HTR-8/SVneo (cell line): ENCODE measurements at regions not wholly inside any gene's neighbourhood (a gene's known extent, or its start where the extent isn't known, plus 50 kb on each side); places are given as distances from the start of the nearest gene placed in this dataset.
A peak's percentile ranks its signal among the peaks of the same experiment; 100 is the strongest.
"Not testable (repeated sequence)": the region's sequence is repeated elsewhere in the genome, so short reads cannot be mapped to it uniquely, and the experiment has no call there.

Source experiments
- DNase-seq: peaks from one replicate; pipeline ENCODE4 v3.0.0; 2011; ENCODE audit warnings: low spot score, mixed read lengths; ENCODE audit not compliant: insufficient read length
- FAIRE-seq: peaks from 2 replicates; lab custom pipeline; 2011; peaks lifted over from hg19 to GRCh38; lab: Jason Lieb, UNC

DNA sequence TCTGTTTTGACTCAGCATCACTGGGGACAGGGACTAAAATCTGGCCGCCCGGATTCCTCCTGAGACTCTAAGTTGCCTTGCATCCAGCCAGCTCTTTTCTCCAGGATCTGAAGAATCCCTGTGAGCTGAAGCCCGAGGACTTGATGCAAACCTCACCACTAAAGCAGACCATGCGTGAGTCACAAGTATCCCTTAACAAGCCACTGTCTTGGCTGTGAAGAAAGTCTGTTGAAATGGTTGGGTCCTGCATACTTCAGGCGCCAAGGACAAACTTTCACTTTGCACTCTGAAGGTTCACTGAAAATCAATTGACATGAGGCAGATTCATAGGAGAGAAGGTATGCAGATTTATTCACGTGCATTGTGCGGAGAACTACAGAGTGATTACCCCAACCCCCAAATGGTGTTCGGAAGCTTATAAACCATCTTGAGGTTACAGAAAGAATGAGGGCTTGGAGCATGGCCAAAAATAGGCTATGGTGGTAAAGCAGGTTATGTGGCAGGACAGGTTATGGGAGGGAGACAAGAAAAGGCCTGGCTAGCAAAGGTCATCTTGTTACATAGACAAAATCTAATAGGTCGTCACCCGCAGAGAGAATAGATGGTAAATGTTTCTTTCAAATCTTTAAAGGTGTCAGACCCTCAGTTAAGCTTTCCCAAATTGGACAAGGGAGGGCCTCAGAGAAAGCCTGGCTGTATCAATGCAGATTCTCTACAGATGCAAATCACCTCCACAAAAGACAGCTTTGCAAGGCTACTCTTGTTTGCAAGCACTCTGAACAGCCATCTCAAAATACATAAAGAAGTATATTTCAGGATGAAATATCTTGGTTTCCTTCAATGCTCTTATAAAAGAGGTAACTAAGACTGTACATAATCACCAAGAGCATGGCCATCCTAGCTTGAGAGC lies 126.3 kb upstream of the PLAAT1 start:
- FAIRE-seq (no peak), DNase-seq (no peak)

DNA sequence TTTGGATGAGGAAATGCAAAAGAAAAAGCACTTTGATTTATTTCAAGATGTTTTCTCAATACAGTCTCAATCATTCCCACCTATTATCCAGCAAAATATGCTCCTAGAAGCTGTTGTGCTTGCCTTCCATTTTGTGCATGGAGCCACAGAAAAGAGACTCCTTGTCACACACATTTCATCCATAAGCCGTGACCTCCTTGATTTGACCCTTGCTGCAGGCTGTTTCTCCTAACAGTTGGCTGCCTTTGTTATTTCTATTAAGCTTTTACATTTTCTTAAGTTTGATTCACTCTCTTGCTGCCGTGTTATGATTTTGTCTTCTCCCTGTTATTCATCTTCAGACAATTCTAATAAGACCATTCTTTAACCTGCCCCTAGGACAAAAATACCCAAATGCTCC lies 124.2 kb upstream of the PLAAT1 start:
- FAIRE-seq (no peak), DNase-seq (no peak)

DNA sequence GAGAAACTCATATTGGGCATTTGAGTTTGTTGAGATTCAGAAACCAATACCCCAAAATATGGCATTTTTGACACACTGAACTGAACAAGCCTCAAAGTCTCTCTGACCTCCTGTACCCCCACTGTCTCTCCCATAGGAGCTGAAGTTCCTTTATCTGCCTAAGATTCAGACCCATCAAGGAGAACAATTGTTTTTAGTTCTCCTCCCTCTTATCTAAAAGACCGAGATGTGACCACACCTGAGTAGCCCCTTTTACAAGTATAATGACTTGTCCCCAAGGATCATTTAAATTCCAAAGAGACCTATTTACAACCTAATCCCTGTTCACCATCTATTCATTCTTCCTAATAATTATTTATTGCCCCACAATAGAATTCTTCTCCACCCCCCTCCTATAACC lies 122.1 kb upstream of the PLAAT1 start:
- no peak for DNase-seq
- no peak for FAIRE-seq

DNA sequence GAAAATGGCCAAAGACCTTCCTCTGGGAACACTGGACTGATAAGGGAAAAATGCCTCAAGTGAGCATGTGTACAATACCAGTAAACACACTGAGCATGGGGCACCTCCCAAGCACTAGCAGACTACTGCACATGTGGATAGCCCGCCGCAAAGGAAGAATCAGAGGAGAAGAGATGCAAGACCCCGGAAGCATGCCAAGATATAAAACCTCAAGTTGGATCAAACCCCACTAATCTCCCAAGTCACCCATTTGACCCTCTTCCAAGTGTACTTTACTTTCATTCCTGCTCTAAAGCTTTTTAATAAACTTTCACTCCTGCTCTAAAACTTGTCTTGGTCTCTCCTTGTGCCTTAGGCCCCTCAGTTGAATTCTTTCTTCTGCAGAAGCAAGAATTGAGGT lies 121.1 kb upstream of the PLAAT1 start:
- FAIRE-seq = no peak
- no peak for DNase-seq

DNA sequence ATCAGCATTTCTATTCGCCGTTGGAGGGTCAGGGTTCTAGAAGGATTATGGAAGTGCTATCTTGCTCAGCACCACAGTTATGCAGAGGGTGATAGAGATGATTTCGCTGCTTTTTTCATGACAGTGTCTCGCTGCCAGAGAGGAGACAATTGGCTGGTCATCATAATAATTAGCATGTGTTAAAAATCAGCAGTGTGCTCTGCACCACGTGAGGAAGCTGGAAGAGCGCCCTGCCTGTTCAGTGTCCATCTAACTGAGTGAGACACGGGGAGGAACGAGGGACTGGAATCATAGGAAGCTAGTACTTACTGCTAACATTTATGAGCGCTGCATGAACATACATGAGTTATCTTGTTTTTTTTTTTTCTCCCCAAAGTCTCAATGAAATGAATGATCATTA lies 116.2 kb upstream of the PLAAT1 start:
- no peak for FAIRE-seq
- no peak for DNase-seq

DNA sequence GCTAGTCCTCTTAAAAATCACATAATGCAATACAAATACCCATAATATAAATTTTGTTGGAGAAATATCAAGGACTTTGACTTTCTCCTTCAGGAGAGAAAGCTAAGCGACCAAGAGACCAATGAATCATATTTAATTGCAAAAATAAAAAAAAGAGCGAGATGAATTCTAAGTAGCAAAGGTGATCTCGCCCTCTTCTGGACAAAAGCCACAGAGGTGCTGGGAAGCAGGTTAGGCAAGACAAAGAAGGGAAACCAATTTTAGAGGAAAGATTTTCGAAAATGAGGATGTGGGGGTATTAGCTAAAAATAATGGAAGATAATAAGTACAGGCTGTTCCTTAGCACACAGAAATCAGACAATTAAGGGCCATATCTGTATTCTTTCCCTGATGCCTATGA lies 111.4 kb upstream of the PLAAT1 start:
- DNase-seq = no peak
- FAIRE-seq = no peak

DNA sequence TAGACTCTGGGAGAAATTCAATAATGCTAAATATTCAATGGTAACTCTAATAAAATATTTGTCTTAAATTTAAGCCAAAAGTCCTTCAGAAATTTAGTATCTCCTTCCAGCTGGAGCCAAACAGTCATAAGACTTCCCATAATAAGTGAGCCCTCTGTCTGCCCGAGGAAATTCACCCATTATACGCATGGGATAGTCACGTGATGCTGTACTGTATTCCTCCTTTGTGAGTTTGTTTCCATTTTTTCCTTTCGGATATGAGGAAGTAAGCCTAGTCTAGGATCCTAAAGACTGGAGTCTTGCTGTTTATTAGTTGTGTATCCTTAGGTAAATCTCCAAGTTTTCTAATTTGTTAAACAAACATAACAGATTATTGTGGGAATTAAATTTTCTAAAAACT lies 110.4 kb upstream of the PLAAT1 start:
- FAIRE-seq (no peak), DNase-seq (no peak)

DNA sequence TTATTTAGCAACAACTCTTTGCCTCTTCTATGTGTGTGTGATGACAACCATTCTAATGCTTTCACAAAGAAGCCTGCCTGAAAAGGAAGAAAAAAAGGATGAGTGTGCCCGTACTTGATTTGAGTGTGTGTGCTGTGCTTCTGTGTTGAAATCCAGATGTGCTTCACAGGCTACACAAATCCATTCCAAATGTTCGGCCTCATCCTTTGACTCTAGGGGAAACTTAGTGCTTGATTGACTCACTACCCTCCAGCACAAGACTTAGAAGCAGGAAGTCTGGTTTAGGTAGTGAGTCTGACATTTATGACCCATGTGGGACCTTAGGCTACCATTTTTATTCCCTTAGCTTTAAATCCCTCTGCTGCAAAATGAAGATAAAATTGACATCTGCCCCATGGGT lies 108.8 kb upstream of the PLAAT1 start:
- FAIRE-seq = no peak
- no peak for DNase-seq

DNA sequence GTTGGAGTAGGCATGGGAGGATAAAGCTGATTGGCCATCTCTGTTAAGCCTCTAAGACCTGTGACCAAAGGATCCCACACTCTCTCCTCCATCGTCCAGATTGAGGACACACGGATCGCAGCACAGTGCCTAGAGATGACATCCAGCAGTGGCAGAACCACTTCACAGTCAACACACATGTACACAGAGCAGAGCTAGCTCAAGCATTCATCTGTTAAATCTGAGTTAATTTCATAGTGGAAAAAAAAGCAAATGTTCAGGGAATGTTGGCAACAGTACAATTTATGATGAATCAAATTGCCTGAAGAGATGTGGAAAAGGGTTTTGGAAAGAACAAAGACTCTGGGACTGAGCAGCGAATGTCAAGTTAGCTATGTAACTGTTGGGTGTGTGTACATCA lies 108.1 kb upstream of the PLAAT1 start:
- FAIRE-seq (no peak), DNase-seq (no peak)

DNA sequence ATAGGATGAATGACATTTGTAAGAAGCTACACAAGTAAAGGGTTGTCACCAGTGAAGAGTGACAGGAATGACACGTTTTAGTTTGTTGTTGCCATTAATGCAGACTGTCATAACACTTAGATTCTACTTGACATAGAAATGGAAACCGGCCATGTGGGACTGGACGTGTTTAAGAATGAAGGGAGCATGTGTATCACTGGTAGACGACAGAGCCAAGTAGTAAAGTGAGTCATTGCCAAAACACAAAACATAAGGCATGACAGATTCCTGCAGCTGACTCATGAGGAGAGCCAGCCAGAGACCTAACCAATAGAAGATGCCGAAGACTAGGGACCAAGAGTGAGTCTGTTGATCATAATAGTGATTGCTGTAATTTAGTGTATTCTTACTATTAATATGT lies 106.2 kb upstream of the PLAAT1 start:
- no peak for FAIRE-seq
- peak; percentile 26 for DNase-seq

DNA sequence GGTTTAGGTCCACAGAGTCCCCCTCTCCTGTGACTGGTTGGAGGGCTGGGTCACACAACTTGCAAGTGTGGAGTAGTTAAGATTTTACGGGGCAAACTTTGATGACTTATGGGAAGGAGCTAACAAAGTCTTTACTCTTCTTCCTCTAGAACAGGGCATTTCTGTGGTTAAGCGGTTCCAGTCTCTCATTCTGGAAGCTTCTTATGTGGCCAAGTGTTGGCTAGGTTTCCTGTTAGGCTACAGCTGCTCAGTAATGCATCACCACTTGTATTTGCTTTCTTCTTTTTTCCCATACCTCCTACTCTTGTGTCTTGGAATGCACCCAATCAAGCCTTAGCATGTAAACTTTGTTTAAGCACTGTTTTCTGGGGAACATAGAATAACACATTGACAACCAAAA lies 100.6 kb upstream of the PLAAT1 start:
- FAIRE-seq = no peak
- DNase-seq = no peak

DNA sequence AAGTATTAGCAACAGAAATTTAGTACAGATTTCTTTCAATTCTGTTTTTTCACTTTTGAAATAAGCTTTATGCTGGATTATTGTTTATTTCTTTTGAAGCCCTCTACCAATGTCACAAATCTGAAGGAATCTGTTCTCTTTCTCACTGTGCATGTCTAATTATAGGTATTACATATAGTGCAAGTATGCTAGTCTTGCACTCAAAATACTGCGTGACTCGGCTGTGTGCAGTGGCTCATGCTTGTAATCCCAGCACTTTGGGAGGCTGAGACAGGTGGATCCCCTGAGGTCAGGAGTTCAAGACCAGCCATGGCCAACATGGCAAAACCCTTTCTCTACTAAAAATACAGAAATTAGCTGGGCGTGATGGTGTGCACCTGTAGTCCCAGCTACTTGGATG lies 95.8 kb upstream of the PLAAT1 start:
- no peak for FAIRE-seq
- no peak for DNase-seq

DNA sequence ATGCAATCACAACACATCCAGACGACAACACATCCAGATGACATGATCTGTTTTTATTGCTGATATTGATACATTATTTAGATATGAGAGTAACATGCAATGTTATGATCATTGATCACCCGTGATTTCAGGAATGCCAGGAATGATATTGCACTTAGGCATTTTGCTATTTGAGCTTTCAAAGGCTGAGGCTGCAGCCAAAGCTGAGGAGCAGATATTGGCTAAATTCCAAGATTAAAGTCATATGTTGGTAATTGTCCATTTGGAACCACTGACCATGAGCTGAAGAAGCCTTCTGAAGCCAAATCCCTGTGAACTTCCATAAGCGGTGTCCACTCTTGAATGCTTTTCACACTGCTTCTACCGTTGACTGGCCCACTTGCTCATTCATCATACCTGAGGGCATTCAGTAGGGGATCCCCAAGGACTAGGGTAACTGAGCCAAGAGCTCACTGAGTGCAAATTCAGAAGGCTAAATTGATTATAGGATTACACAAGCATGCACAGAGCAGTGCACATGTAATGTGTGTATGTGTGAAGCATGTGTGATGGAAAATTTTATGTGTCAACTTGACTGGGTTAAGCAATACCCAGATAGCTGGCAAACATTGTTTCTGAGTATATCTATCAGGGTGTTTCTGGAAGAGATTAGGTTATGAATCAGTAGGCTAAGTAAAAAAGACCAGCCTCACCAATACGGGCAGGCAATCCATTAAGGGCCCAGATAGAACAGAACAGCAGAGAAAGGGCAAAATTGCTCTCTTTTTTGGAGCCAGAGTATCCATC lies 92.1 kb upstream of the PLAAT1 start:
- no peak for DNase-seq
- FAIRE-seq = no peak

DNA sequence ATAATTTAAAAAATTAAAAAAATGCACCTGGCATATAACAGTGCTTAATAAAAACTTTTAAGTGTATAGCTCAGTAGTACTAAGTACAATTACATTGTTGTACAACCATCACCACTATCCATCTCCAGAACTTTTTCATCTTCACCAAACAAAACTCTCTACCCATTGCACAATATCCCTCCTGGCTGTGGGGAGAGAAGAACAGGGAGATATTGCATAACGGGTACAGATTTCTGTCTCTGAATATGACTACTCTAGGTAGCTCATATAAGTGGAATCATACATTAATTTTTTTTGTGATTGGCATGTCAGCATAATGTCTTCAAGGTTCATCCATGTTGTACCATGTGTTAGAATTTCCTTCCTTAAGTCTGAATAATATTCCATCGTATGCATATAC lies 91.0 kb upstream of the PLAAT1 start:
- FAIRE-seq = no peak
- DNase-seq = no peak

DNA sequence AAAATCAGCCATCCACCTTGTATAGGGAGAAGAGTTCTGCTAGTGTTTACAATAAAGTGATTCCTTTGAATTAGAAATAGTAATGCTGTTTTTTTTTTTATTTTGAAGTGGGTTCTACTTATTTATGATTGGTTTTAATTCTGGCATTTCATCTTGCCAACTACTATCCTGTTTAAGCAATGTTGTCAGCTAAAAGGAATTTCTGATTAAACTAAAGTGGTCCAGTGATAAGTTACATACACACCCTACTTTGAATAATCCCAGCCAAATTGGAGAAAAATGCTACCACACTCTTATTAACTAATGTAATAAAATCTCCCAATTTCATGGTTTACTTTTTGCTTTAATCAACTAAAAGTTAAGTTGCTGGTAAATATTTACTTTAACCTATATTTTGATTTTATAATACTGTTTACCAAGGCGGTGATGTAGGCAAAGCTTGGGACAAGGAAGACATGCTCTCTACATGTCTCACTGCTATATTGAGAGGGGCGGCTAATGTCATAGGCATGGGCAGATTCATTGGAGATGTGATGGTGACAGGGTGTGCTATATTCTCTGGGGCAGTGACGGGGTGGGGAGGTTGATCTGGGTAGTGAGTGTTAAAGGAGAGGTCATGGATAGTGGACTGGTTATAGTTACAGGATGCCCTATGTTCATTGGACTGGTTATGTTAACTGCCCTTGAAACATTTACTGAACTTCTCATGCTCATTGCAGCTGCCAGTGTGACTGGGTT lies 85.8 kb upstream of the PLAAT1 start:
- not testable (repeated sequence) for FAIRE-seq, DNase-seq

DNA sequence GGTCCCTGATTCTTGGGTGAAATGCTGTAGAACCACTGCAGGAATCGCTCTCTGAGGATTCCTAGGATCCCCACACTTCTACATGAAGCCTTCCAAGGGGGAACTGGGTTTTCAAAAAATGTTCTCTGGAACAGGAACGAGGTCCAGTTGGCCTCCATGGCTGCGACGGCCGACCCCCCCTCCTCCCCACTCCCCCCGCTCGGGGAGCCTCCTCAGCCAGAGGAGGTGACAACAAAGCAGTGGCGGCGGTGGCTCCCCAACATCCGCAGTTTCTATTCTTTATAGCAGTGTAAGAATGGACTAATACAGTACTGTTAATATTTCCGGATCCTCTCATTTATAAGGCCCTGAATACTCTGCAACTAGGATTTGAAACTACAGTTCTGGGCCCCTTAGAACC lies 84.0 kb upstream of the PLAAT1 start:
- DNase-seq = no peak
- no peak for FAIRE-seq

DNA sequence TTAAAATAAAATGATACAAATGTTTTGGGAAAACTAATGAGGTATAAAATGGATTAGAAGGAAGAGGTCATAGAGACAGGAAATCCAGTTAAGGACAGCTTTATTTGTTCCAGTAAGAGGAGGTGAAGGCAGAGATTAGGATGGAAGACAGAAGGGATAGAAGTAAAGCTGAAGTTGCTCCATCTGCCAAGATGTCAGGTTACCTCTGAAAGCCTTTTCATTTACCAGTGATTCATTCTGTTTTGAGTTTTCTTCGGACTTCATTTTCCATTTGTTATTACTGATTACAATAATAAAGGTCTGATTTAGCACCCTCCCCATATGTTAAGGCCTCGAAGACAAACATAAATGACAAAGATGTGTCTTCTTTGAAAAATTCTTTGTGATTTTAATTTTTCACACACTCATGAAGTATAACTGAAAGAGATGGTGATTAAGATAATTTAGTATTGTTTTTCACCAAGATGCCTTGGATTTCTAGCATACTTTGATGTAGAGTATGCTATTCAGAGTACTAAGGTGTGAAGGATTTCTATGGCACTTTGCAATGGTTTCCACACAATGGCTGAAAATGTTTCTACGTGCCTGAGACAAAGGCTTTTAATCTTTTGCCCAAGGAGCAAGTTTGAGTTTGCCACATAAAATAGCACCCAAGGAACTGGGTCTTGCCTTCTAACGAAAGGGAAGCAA lies 75.4 kb upstream of the PLAAT1 start:
- no peak for DNase-seq

DNA sequence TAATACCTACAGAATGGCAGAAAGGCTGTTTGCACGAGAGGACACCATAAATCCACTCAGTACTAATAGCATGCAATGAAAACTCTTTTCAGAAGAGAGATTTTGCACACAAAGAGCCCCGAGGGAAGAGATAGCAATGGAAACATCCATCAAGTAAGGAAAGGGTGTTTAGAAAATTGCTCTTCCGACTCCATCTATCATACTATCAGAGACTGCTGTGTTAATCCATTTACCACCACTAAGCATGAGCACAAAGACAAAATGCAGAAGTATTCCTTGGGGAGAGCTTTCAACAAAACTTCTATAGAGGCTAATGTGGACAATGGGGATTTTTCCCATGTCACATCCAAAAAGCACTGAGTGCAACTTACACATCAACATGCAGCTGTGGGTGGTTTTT lies 72.1 kb upstream of the PLAAT1 start:
- DNase-seq (no peak), FAIRE-seq (no peak)

More for the DNA sequence above, 75.4 kb upstream of the PLAAT1 start:
- no peak for FAIRE-seq

DNA sequence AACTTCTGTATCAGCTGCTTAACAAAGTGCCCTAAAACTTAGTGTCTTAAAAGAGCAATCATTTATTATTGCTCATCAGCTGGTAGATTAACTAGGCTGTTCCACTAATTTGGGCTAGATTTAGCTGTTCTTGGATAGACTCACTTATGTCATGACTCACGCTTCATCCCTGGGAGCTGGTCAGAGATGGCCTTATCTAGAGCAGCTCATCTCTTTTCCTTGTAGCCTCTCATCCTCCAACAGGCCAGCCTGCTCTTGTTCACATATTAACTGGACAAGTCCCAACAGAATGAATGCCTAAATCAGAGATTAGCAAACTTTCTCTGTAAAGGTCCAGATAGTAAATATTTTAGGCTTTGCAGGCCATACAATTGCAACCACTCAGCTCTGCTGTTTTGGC lies 66.9 kb upstream of the PLAAT1 start:
- DNase-seq (no peak), FAIRE-seq (no peak)

DNA sequence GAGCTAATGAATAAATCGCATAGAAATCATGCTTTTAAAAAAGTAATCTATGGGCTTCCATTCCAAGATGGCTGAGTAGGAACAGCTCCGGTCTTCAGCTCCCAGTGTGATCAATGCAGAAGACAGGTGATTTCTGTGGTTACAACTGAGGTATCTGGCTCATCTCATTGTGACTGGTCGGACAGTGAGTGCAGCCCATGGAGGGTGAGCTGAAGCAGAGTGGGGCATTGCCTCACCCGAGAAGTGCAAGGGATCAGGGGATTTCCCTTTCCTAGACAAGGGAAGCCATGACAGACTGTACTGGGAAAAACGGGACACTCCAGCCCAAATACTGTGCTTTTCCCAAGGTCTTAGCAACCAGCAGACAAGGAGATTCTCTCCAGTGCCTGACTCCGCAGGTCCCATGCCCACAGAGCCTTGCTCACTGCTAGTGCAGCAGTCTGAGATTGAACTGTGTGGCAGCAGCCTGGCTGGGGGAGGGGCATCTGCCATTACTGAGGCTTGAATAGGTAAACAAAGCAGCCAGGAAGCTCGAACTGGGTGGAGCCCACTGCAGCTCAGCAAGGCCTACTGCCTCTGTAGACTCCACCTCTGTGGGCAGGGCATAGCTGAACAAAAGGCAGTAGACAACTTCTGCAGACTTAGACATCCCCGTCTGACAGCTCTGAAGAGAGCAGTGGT lies 61.5 kb upstream of the PLAAT1 start:
- DNase-seq = not testable (repeated sequence)
- FAIRE-seq = peak; percentile 36
